GM12892 (cell line): ENCODE measurements at regions not wholly inside any gene's neighbourhood (a gene's known extent, or its start where the extent isn't known, plus 50 kb on each side); places are given as distances from the start of the nearest gene placed in this dataset.

ENCODE experiments used
- POLR2A ChIP-seq: IDR thresholded peaks from 2 replicates; pipeline ENCODE4 v1.6.1; 2011; ENCODE audit warnings: low read depth, low read length, control low read depth
- TAF1 ChIP-seq: IDR thresholded peaks from 2 replicates; pipeline ENCODE4 v1.6.1; 2011; ENCODE audit warnings: low read depth, mild to moderate bottlenecking, control low read depth, low read length, borderline replicate concordance

- no peak for TF ChIP-seq POLR2A
- TF ChIP-seq TAF1 = no peak
These were observed 242.7 kb downstream of the RRAGC start for GRCh38 chr1:38616846-38617245.
